ENCODE measurements at regions not wholly inside any gene's neighbourhood (a gene's known extent, or its start where the extent isn't known, plus 50 kb on each side); places are given as distances from the start of the nearest gene placed in this dataset.

DNA sequence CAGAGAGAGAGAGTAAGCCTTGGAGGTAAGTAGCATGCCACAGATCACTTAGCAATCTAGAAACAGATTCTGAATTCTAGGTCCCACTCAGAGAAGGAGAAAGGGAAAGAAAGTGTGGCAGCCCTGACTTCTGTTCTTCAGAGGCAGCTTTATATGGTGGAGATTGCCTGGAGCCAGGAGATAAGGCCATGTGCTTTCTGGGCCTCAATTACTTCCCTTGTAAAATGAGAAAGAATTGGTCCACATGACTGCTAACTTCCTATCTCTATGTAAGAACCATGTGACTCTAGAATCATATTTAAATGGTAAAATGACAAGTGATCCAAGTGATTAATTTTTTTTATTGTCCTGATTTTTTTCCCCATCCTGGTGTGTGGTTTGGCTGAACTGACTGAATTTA is 64.1 kb downstream of the HHEX start:
- TF ChIP-seq, protein P1, sequence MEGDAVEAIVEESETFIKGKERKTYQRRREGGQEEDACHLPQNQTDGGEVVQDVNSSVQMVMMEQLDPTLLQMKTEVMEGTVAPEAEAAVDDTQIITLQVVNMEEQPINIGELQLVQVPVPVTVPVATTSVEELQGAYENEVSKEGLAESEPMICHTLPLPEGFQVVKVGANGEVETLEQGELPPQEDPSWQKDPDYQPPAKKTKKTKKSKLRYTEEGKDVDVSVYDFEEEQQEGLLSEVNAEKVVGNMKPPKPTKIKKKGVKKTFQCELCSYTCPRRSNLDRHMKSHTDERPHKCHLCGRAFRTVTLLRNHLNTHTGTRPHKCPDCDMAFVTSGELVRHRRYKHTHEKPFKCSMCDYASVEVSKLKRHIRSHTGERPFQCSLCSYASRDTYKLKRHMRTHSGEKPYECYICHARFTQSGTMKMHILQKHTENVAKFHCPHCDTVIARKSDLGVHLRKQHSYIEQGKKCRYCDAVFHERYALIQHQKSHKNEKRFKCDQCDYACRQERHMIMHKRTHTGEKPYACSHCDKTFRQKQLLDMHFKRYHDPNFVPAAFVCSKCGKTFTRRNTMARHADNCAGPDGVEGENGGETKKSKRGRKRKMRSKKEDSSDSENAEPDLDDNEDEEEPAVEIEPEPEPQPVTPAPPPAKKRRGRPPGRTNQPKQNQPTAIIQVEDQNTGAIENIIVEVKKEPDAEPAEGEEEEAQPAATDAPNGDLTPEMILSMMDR (IDR thresholded peaks at IDR 0.05) = no peak
- no peak for TF ChIP-seq POLR2A (IDR thresholded peaks at IDR 0.05)

All from body of pancreas (tissue), 4 donors.